ENCODE measurements at regions not wholly inside any gene's neighbourhood (a gene's known extent, or its start where the extent isn't known, plus 50 kb on each side); places are given as distances from the start of the nearest gene placed in this dataset.

DNA sequence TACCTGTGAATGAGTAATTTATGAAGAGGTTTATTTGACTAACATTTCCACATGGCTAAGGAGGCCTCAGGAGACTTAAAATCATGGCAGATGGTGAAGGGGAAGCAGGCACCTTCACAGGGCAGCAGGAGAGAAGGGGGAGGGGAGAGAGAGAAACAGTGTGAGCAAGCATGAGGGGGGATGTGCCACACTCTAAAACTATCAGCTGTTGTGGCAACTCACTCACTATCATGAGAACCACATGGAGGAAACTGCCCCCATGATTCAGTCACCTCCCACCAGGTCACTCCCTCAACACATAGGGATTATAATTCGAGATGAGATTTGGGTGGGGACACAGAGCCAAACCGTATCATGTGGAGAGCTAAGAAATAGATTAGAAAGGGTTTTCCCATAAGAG is 309.0 kb downstream of the RDH14 start:
- no peak for DNase-seq

- DNase-seq, result no peak
Measured at GRCh38 chr2:18247282-18248110, 313.0 kb downstream of the RDH14 start.

GRCh38 chr2:18245375-18245774 is 315.1 kb downstream of the RDH14 start:
- DNase-seq, result no peak

DNA sequence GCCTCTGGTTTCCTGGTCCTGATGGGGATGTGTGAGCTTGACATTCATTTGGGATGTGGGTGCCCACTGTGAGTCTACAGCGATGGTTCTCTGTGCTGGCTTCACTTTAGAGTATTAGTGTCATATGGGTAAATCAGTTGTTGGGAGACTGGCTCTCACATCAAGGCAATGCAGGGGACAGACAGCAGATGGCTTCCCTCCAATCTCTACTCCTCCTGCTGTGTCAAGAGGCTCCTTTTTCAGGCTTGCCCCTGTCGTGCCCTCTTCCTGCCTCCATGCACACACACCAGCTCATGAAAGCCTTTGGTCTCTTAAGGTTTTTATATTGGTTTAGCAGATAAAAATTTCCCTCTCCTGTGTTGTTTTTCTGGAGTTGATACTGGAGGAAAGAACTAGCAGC is 315.6 kb downstream of the RDH14 start:
- no peak for DNase-seq

DNA sequence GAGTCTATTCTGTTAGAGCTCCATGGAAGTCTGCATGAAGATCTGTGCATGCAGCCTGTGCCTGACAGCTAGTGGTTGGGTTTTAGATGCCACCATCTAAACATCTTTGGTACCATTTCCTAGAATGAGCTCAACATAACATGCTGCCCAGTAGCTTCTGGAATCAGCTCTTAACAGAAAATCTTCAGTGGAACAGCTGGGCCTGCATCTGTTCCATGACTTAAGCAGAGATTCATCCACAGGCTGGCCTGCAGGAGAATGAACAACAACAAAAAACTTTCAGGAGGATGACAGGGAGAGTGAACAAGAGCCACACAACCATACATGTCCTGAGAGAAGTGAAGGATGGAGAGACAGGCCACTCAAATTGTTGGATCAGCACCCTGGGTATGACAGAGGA is 316.6 kb downstream of the RDH14 start:
- DNase-seq, result no peak

DNA sequence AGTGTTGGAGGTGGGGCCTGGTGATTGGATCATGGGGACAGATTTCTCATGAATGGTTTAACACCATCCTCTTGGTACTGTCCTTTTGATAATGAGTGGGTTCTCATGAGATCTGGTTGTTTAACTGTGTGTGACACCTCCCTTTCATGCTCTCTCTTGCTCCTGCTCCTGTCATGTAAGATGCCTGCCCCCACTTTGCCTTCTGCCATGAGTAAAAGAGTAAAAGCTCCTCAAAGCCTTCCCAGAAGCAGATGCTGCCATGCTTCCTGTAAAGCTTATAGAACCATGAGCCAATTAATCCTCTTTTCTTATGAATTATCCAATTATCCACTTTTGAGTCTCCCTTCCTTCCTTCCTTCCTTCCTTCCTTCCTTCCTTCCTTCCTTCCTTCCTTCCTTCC is 317.7 kb downstream of the RDH14 start:
- DNase-seq, result no peak

- no peak for DNase-seq
Measured at GRCh38 chr2:18238209-18238608, 322.2 kb downstream of the RDH14 start.

DNA sequence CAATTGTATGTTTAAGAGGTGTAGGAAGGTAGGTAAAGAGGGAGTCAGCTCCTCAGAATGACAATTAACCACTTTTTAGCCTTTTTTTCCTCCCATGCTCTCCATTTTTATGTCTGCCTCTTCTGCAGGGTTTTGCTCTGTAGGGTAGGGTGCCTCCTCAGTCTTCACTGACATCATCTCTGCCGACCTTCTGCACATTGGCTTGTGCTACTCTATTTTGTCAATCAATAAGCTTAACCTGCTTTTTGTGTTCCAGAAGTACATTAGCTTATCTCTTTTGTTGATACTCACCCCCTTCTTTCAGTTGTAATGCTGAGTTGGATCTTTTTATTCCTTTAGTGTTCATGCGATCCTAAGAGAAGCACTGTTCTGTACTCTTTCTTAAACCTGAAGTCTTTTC is 323.2 kb downstream of the RDH14 start:
- DNase-seq, result no peak

DNA sequence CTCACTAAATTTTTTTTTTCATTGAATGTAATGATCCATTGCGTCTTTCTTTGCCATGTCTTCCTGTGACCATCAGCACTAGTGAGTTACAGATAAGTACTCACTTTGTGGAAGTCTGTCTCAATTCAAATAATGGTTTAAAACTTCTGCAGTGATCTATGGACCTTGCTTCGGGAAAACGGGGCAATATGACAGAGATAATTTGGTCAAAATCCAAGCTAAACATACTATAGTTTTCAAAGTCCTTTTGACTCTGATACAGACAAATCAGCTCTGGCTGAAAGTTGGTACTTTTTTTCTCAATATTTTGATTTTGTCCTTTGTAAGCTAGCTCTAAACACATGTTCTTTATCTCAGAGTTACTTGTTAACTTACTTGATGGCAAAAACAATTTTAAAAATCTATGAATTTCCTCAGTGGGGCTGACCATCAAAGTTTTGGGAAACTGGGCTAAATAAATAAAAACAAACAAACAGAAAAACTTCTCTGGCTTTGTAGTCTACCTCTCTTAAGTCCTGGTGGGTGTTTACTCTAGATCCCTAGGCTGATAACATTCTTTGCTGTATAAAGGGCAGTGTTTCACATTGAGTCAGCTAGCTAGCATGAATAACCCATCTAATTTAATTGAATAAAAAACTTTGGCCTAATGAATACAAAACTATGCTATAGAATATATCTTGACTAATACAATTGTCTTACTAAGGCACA is 327.6 kb downstream of the RDH14 start:
- no peak for DNase-seq

GRCh38 chr2:18230668-18231067 is 329.8 kb downstream of the RDH14 start:
- DNase-seq, result no peak

DNA sequence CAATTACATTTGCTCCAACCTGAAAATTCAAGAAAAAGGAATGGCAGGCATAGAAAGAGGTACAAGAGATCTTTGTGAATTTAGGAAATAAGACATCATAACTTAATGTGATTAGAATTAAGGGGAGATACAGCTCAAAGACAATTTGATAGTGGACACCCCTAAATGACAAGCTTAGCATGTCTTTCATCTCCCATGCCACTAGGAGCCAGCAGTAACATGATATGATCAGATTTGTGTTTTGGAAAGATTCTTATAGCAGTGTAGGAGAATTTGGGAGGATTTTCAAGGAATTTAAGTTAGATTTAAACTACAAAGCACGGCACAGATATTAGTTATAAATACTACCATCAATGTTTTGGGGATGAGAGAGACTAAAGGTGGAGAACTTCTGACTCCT is 340.8 kb downstream of the RDH14 start:
- no peak for DNase-seq

- DNase-seq, result no peak
Measured at GRCh38 chr2:18218160-18218933, 339.9 kb downstream of the KCNS3 start.

DNA sequence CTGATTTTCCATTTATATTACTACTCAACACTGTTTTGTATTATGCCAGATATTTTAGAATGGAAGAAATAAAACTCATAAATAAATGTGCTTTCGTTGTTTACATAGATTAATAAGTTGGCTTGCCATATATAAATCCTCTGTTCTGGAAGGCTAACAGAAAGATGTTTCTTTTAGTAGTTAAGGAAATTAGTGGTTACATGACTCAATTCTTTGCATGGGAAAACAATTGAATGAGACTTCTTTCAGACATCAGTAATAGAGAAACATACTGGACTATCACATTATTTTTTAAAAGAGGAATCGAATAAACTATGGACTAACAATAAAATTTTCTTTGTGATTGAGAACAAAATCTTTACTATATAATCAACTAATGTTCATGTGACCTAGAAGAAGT is 336.5 kb downstream of the KCNS3 start:
- no peak for DNase-seq

- no peak for DNase-seq
Measured at GRCh38 chr2:18213986-18214385, 335.5 kb downstream of the KCNS3 start.

DNA sequence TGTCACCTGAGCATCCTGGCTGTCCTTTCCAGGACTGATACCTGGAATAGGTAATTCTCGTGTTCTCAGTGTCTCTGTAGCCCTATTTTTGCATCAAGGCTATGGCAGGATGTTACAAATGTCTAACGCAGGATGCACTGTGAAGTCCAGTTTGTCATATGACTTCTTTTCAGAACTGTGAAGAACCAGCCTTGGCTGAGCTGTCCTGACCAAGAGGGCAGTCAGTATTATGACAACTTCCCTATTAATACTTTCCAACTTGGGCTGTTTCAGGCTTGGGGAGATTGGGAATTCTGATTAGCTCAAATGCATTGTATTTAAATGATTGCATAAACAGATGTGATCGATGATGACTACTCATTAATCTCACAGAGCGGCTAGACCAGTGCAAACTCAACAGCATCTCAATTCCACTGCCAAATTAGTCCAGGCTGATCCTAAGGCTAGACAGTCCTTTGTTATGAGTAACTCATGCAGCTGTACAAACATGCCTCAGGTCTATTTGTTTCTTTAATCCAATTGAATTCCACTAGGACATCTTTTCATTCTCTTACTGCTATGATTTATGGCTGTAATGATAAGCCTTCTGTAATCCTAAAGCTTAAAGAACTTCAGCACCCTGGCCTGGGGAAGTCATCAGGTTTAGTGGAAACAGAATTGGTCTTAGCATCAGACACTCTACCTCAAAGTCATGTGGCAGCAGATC is 331.6 kb downstream of the KCNS3 start:
- DNase-seq, result peak; percentile 37

- DNase-seq, result no peak
Measured at GRCh38 chr2:18208956-18209355, 330.5 kb downstream of the KCNS3 start.

GRCh38 chr2:18200771-18201170 is 322.3 kb downstream of the KCNS3 start:
- no peak for DNase-seq

GRCh38 chr2:18198677-18199076 is 320.2 kb downstream of the KCNS3 start:
- no peak for DNase-seq

DNA sequence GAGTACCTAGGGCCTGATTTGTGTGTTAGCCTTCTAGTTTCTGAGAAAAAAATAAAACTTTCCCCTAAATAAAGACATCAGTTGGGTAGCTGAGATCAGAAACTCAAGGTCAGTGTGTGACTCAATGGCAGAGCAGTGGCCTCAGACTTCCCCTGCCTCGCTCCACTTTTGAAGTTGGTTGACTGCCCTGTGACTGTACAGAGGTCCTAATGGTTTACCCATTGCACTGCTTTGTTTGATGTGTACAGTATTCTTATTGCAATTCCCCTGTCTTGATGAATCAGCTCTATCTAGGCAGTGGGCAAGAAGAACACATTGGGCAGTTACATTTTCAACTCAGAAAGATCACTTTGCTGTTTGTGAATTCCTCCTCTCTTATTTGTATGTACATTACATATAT is 315.7 kb downstream of the KCNS3 start:
- no peak for DNase-seq

DNA sequence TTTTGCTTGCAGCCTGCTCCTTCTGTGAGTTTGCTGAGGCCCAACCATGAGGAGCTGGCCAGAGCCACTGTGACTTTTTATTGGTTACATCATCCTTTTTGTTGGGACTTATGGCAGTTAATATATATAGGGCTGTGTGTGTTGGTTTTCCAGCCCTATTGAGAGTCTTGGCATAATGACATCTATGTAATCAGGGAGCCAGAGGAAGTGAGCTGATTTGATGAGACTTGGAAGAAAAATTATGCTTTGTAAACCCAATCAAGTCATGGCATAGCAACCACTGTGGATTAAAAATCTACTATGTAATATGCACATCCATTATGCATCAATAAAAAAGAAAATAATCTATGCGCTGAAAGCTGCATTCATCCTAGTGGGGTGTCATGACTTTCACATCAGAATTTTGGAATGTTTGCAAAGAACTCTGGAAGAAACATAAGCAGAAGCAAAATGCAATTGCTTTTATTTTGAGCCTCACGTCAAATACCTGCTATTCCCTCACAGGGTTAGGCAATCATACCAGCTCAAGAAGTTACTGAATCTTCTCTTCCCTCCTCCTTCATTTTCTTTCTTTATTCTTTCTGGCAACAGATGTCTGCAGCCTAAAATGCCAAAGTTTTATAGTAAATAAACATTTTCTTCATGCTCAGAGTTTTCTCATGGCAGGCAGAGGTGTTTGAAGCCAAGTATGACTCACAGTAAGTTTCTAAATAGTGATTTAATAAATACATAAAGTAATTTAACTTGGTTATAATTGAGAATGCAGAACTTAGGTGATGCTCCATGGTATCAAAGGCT is 308.5 kb downstream of the KCNS3 start:
- peak; percentile 37 for DNase-seq

DNA sequence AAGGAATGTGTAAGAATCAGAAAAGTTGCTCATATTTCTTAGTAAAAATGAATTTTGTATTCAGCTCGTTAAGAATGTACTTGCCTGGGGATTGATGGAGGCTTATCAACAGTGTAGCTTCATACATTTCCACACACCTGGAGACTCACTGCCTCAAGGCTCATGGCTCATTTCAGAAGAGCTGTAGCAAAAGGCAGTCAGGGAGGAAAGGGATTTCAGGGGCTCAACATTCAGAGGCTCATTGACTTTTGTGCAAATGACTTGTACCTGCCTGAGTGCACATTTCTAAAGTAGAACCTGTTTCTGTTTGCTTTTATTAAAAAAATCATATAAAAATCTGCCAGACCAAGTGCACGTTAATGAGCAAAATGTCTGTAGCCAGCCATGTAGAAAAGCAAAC is 304.4 kb downstream of the KCNS3 start:
- no peak for DNase-seq

GRCh38 chr2:18180912-18181311 is 302.4 kb downstream of the KCNS3 start:
- no peak for DNase-seq
